Adrenal gland (tissue), 5 donors: ENCODE measurements at regions not wholly inside any gene's neighbourhood (a gene's known extent, or its start where the extent isn't known, plus 50 kb on each side); places are given as distances from the start of the nearest gene placed in this dataset.

ENCODE experiments used
- CTCF ChIP-seq, 6 experiments: fragments of 450-650 bp in 4 of 6; fragments of 200-600 bp in 2 of 6; sonication (generic) in 1 of 6; IDR thresholded peaks; 1 replicate in 5 of 6; 2 replicates in 1 of 6; pipeline versions ENCODE4 v1.5.1 to v1.8.0; 2016 to 2021; ENCODE audit warnings: antibody characterized with exemption in 6 of 6, mild to moderate bottlenecking in 2 of 6, moderate library complexity in 1 of 6
- POLR2A ChIP-seq, 2 donors: fragments of 450-650 bp; IDR thresholded peaks; one replicate each; pipeline ENCODE4 v1.6.1; 2017; ENCODE audit warnings: antibody characterized with exemption in 2 of 2, mild to moderate bottlenecking in 2 of 2, moderate library complexity in 1 of 2
- donor health status: DM: no; HTN: no; CAD: no.

- no peak for TF ChIP-seq CTCF (IDR thresholded peaks at IDR 0.05)
- no peak for TF ChIP-seq POLR2A (IDR thresholded peaks at IDR 0.05)
These were observed 51.3 kb upstream of the TOP3B start for GRCh38 chr22:22033803-22034468.
